CD4-positive, alpha-beta T cell (primary cell): ENCODE measurements at regions not wholly inside any gene's neighbourhood (a gene's known extent, or its start where the extent isn't known, plus 50 kb on each side); places are given as distances from the start of the nearest gene placed in this dataset.

Experiments used
- ATAC-seq: fragments of 200-7000 bp; cut with Tn5 transposase; one replicate; pipeline ENCODE4 v1.10.0; 2022; ENCODE audit warnings: mild to moderate bottlenecking; ENCODE audit not compliant: poor library complexity
- CTCF ChIA-PET: fragments of 350-600 bp; sonication (Branson Sonifier 250); formaldehyde crosslinking; loops from one replicate; lab custom pipeline; 2021; ENCODE audit warnings: antibody characterized with exemption, inconsistent platforms; lab: Charles Lee
- POLR2A ChIA-PET: fragments of 350-600 bp; sonication (Branson Sonifier 250); formaldehyde crosslinking; loops from one replicate; lab custom pipeline; 2021; ENCODE audit warnings: antibody characterized with exemption, inconsistent platforms; lab: Charles Lee
- DNase-seq, 14 experiments: peaks; one replicate each; pipeline ENCODE4 v3.0.0-alpha.2; 2013 to 2020; ENCODE audit warnings: mixed read lengths in 2 of 14
- H3K27ac ChIP-seq, 2 donors: one replicate each; pipeline versions ENCODE4 v1.5.1 to v1.7.0; 2013; ENCODE audit warnings: low read length in 2 of 2, low read depth in 1 of 2, mild to moderate bottlenecking in 1 of 2
- H3K27me3 ChIP-seq, 2 experiments: 1 replicate in 1 of 2; 2 replicates in 1 of 2; pipeline versions ENCODE4 v1.6.1 to v1.7.0; 2013; ENCODE audit warnings: low read length in 2 of 2, control low read depth in 1 of 2, mild to moderate bottlenecking in 1 of 2, moderate library complexity in 1 of 2; ENCODE audit not compliant: insufficient read depth in 2 of 2, control insufficient read depth in 1 of 2
- H3K36me3 ChIP-seq: one replicate; pipeline ENCODE4 v1.6.1; 2013; ENCODE audit warnings: low read length, control low read depth; ENCODE audit not compliant: insufficient read depth
- H3K4me1 ChIP-seq: one replicate; pipeline ENCODE4 v1.6.1; 2013; ENCODE audit warnings: low read length, control low read depth; ENCODE audit not compliant: insufficient read depth
- H3K4me3 ChIP-seq: one replicate; pipeline ENCODE4 v1.5.1; 2013; ENCODE audit warnings: mild to moderate bottlenecking, low read length, moderate library complexity
- H3K9me3 ChIP-seq, 2 experiments: 1 replicate in 1 of 2; 2 replicates in 1 of 2; pipeline versions ENCODE4 v1.6.1 to v1.7.0; 2013; ENCODE audit warnings: low read length in 2 of 2, mild to moderate bottlenecking in 2 of 2, control low read depth in 1 of 2, moderate library complexity in 1 of 2; ENCODE audit not compliant: control insufficient read depth in 1 of 2, insufficient read depth in 1 of 2
- H3K27ac Mint-ChIP-seq: one replicate; pipeline ENCODE4 v1.8.0; 2020; ENCODE audit warnings: mixed read lengths
- H3K27me3 Mint-ChIP-seq: one replicate; pipeline ENCODE4 v1.8.0; 2021; ENCODE audit warnings: mixed read lengths
- H3K36me3 Mint-ChIP-seq: one replicate; pipeline ENCODE4 v1.8.0; 2021; ENCODE audit warnings: low read depth, mixed read lengths
- H3K4me1 Mint-ChIP-seq: one replicate; pipeline ENCODE4 v1.8.0; 2021; ENCODE audit warnings: low read depth, mixed read lengths
- H3K4me3 Mint-ChIP-seq: one replicate; pipeline ENCODE4 v1.8.0; 2020; ENCODE audit warnings: mild to moderate bottlenecking, mixed read lengths
- H3K9me3 Mint-ChIP-seq: one replicate; pipeline ENCODE4 v1.8.0; 2020; ENCODE audit warnings: mixed read lengths
- intact Hi-C, 2 experiments: fragments of 100-400 bp; cut with DNase I in 1 of 2; cut with micrococcal nuclease in 1 of 2; formaldehyde crosslinking; loops; one replicate each; pipeline versions ENCODE4 v1.15.1 to v1.9.0; 2023 to 2025; cut with DNase I, micrococcal nuclease
- TF ChIP-seq, protein P1 (sequence below): fragments of 200-600 bp; IDR thresholded peaks from one replicate; pipeline ENCODE4 v1.8.0; 2022; ENCODE audit warnings: antibody characterized with exemption, mild to moderate bottlenecking

DNA sequence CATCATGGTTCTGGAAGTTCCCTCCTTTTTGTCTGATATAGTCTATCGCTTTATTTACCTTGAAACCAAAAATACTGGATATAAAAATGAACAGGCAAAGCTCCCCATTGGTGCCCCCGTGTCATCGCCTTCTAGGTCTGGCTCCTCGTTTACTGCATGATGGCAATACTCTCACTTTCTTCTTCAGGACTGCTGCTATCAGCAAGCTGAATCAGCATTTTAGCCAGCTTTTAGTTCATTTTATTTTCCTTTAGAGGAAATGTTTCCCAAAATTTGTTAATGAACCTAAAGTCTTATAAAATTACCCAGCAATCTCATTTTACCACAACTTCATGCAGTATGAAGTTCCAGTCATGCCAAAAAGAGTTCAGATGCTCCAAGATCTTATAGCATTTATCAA is 80.5 kb downstream of the ZIC3 start:
- ATAC-seq = no peak
- Mint-ChIP-seq H3K4me1 (no peaks in the 10 kb centered on the region), H3K27me3 (peaks cover 4% of the 10 kb centered on the region), H3K9me3 (no peaks in the 10 kb centered on the region), H3K27ac (no peak overlapping the region), H3K36me3 (no peaks in the 10 kb centered on the region), H3K4me3 (no peak overlapping the region)
- Histone ChIP-seq H3K27me3 (no peaks in the 10 kb centered on the region), H3K9me3 (no peaks in the 10 kb centered on the region), H3K4me1 (no peaks in the 10 kb centered on the region), H3K27ac (no peak overlapping the region), H3K36me3 (no peaks in the 10 kb centered on the region), H3K4me3 (no peak overlapping the region)
- intact Hi-C loops = no loop called here
- ChIA-PET POLR2A (no interaction called here), CTCF (no interaction called here)
- TF ChIP-seq, protein P1, sequence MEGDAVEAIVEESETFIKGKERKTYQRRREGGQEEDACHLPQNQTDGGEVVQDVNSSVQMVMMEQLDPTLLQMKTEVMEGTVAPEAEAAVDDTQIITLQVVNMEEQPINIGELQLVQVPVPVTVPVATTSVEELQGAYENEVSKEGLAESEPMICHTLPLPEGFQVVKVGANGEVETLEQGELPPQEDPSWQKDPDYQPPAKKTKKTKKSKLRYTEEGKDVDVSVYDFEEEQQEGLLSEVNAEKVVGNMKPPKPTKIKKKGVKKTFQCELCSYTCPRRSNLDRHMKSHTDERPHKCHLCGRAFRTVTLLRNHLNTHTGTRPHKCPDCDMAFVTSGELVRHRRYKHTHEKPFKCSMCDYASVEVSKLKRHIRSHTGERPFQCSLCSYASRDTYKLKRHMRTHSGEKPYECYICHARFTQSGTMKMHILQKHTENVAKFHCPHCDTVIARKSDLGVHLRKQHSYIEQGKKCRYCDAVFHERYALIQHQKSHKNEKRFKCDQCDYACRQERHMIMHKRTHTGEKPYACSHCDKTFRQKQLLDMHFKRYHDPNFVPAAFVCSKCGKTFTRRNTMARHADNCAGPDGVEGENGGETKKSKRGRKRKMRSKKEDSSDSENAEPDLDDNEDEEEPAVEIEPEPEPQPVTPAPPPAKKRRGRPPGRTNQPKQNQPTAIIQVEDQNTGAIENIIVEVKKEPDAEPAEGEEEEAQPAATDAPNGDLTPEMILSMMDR = no peak
- DNase-seq = no peak

- Histone ChIP-seq H3K9me3 (no peaks in the 10 kb centered on the region), H3K4me3 (no peak overlapping the region), H3K27ac (no peak overlapping the region), H3K36me3 (no peaks in the 10 kb centered on the region), H3K27me3 (no peaks in the 10 kb centered on the region), H3K4me1 (no peaks in the 10 kb centered on the region)
- ChIA-PET CTCF (no interaction called here), POLR2A (no interaction called here)
- H3K27me3 Mint-ChIP-seq = no peaks in the 10 kb centered on the region
- DNase-seq = no peak
- H3K27ac Mint-ChIP-seq = no peak overlapping the region
- TF ChIP-seq, protein P1 = no peak
- H3K36me3 Mint-ChIP-seq = no peaks in the 10 kb centered on the region
- H3K4me1 Mint-ChIP-seq = no peaks in the 10 kb centered on the region
- no peak for ATAC-seq
- no peak overlapping the region for H3K4me3 Mint-ChIP-seq
- intact Hi-C loops = no loop called here
- H3K9me3 Mint-ChIP-seq = no peaks in the 10 kb centered on the region
These were observed 85.7 kb downstream of the ZIC3 start for GRCh38 chrX:137651647-137652046.

DNA sequence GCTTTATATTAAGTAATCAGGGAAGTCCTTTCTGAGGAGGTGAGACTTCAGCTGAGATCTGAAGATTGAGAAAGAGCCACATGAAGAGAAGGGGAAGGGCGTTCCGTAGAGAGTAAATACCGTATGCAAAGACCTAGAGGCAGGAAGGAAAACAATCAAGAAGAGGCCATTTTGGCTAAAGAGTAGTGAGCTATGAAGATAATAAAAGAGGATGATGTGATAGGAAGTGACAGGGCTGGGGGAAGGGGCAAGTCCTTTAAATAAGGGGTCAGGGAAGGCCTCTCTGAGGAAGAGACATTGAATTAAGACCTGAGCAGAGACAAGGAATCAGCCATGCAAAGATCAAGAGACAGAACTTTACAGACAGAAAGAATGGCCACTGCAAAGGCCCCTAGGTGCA is 86.2 kb downstream of the ZIC3 start:
- no peak overlapping the region for H3K27ac Mint-ChIP-seq
- ChIA-PET POLR2A (no interaction called here), CTCF (no interaction called here)
- intact Hi-C loops = no loop called here
- no peaks in the 10 kb centered on the region for H3K36me3 Mint-ChIP-seq
- H3K27ac ChIP-seq = no peak overlapping the region
- no peaks in the 10 kb centered on the region for H3K27me3 ChIP-seq
- no peaks in the 10 kb centered on the region for H3K9me3 ChIP-seq
- no peaks in the 10 kb centered on the region for H3K27me3 Mint-ChIP-seq
- H3K4me3 Mint-ChIP-seq = no peak overlapping the region
- TF ChIP-seq, protein P1 = no peak
- H3K4me3 ChIP-seq = no peak overlapping the region
- no peaks in the 10 kb centered on the region for H3K36me3 ChIP-seq
- DNase-seq (no peak), ATAC-seq (no peak)
- no peaks in the 10 kb centered on the region for H3K9me3 Mint-ChIP-seq
- H3K4me1 Mint-ChIP-seq = no peaks in the 10 kb centered on the region
- H3K4me1 ChIP-seq = no peaks in the 10 kb centered on the region
